ENCODE measurements at regions not wholly inside any gene's neighbourhood (a gene's known extent, or its start where the extent isn't known, plus 50 kb on each side); places are given as distances from the start of the nearest gene placed in this dataset.

GRCh38 chr19:23531976-23532375, 136.7 kb upstream of the ZNF91 start:
- DNase-seq (ENCODE audit: low read depth) = no peak
- TF ChIP-seq CTCF (conservative IDR thresholded peaks at IDR 0.05; ENCODE audit: low read depth, low read length) = no peak
- H3K4me3 ChIP-seq (ENCODE audit: low read depth, low read length) = no peak overlapping the region

GRCh38 chr19:23531231-23531790, 136.0 kb upstream of the ZNF91 start:
- TF ChIP-seq CTCF (conservative IDR thresholded peaks at IDR 0.05; ENCODE audit: low read depth, low read length) = no peak
- H3K4me3 ChIP-seq (ENCODE audit: low read depth, low read length) = no peak overlapping the region
- DNase-seq (ENCODE audit: low read depth) = no peak

- no peak for DNase-seq (ENCODE audit: low read depth)
- TF ChIP-seq CTCF (conservative IDR thresholded peaks at IDR 0.05; ENCODE audit: low read depth, low read length) = no peak
- H3K4me3 ChIP-seq (ENCODE audit: low read depth, low read length) = no peak overlapping the region
Measured at GRCh38 chr19:23528376-23528775, 133.1 kb upstream of the ZNF91 start.

- no peak for DNase-seq (ENCODE audit: low read depth)
- no peak for TF ChIP-seq CTCF (conservative IDR thresholded peaks at IDR 0.05; ENCODE audit: low read depth, low read length)
- no peak overlapping the region for H3K4me3 ChIP-seq (ENCODE audit: low read depth, low read length)
Measured at GRCh38 chr19:23527797-23528196, 132.5 kb upstream of the ZNF91 start.

- DNase-seq (ENCODE audit: low read depth) = no peak
- H3K4me3 ChIP-seq (ENCODE audit: low read depth, low read length) = no peak overlapping the region
Measured at GRCh38 chr19:23526302-23526701, 131.0 kb upstream of the ZNF91 start.

GRCh38 chr19:23525276-23525852, 130.1 kb upstream of the ZNF91 start:
- DNase-seq (ENCODE audit: low read depth) = no peak
- H3K4me3 ChIP-seq (ENCODE audit: low read depth, low read length) = no peak overlapping the region
- TF ChIP-seq CTCF (conservative IDR thresholded peaks at IDR 0.05; ENCODE audit: low read depth, low read length) = no peak

More at GRCh38 chr19:23526302-23526701, 131.0 kb upstream of the ZNF91 start:
- no peak for TF ChIP-seq CTCF (conservative IDR thresholded peaks at IDR 0.05; ENCODE audit: low read depth, low read length)

GRCh38 chr19:23523863-23524262, 128.6 kb upstream of the ZNF91 start:
- no peak for TF ChIP-seq CTCF (conservative IDR thresholded peaks at IDR 0.05; ENCODE audit: low read depth, low read length)
- no peak overlapping the region for H3K4me3 ChIP-seq (ENCODE audit: low read depth, low read length)
- DNase-seq (ENCODE audit: low read depth) = no peak

All from epithelial cell of proximal tubule (primary cell).